Skeletal muscle tissue (tissue), 3 donors: ENCODE measurements at regions not wholly inside any gene's neighbourhood (a gene's known extent, or its start where the extent isn't known, plus 50 kb on each side); places are given as distances from the start of the nearest gene placed in this dataset.

Experiments
- H3K27ac ChIP-seq: one replicate; pipeline ENCODE4 v1.7.0; 2013; ENCODE audit warnings: mild to moderate bottlenecking, low read depth, low read length, inconsistent platforms
- H3K27me3 ChIP-seq, 3 donors: one replicate each; pipeline ENCODE4 v1.7.0; 2013; ENCODE audit warnings: low read length in 3 of 3; ENCODE audit not compliant: control insufficient read depth in 3 of 3, insufficient read depth in 3 of 3
- H3K36me3 ChIP-seq, 3 donors: one replicate each; pipeline ENCODE4 v1.7.0; 2013; ENCODE audit warnings: low read length in 3 of 3; ENCODE audit not compliant: control insufficient read depth in 3 of 3, insufficient read depth in 3 of 3
- H3K4me1 ChIP-seq, 3 donors: one replicate each; pipeline ENCODE4 v1.7.0; 2013; ENCODE audit warnings: low read length in 3 of 3, mild to moderate bottlenecking in 3 of 3; ENCODE audit not compliant: control insufficient read depth in 3 of 3, insufficient read depth in 3 of 3
- H3K4me3 ChIP-seq, 3 donors: one replicate each; pipeline ENCODE4 v1.7.0; 2013; ENCODE audit warnings: low read length in 3 of 3
- H3K9ac ChIP-seq, 3 donors: one replicate each; pipeline ENCODE4 v1.7.0; 2013; ENCODE audit warnings: low read length in 3 of 3, mild to moderate bottlenecking in 3 of 3, moderate library complexity in 2 of 3, low read depth in 1 of 3
- H3K9me3 ChIP-seq, 3 donors: one replicate each; pipeline ENCODE4 v1.7.0; 2013; ENCODE audit warnings: low read length in 3 of 3; ENCODE audit not compliant: control insufficient read depth in 3 of 3
- donor health status: Osteomylitis.

DNA sequence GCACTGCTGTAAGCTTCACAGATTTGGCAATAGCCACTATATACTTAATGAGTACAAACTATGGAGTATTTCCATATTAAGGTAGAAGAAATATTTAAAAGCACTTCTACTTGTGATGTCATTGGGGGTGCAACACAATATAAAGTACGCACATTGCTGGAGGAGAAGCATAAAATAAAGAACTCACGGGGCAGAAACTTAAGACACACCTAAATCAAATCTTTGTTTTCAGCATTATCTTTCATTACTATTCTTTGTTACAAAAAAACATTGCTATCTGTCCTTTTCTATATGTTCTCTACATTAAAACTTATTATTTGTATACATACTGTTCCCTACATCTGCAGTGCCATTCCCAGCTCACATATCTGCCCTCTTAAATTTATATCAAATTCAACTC, 93.3 kb upstream of the VPREB1 start:
- H3K9me3 ChIP-seq, result no peaks in the 10 kb centered on the region

DNA sequence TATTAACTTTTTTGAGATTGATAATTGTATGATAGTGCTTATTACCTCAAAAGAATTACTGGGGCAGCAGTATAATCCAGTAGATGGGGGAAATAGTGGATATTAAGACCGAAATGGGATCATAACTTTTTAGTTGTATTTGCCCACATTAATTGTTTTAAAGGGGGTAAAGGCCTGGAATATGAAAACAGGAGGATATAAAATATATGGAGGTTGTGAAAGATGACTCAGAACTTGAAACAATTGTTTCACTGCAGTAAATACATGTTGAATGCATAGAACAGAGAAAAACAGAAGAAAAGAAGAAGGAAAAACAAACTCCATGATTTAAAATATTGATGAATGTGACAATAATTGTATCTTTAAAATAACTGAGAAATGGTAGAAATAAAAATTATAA, 94.1 kb upstream of the VPREB1 start:
- Histone ChIP-seq H3K27ac (no peak overlapping the region), H3K9me3 (no peaks in the 10 kb centered on the region), H3K4me3 (no peak overlapping the region), H3K4me1 (no peaks in the 10 kb centered on the region), H3K9ac (no peak overlapping the region), H3K36me3 (no peaks in the 10 kb centered on the region), H3K27me3 (peaks cover 11 to 37% (median 17%) of the 10 kb centered on the region in 3 donors)

More for the DNA sequence above, 93.3 kb upstream of the VPREB1 start:
- Histone ChIP-seq H3K9ac (no peak overlapping the region), H3K36me3 (no peaks in the 10 kb centered on the region), H3K4me3 (no peak overlapping the region), H3K4me1 (no peaks in the 10 kb centered on the region), H3K27ac (no peak overlapping the region), H3K27me3 (peaks cover 8 to 35% (median 17%) of the 10 kb centered on the region in 3 donors)

DNA sequence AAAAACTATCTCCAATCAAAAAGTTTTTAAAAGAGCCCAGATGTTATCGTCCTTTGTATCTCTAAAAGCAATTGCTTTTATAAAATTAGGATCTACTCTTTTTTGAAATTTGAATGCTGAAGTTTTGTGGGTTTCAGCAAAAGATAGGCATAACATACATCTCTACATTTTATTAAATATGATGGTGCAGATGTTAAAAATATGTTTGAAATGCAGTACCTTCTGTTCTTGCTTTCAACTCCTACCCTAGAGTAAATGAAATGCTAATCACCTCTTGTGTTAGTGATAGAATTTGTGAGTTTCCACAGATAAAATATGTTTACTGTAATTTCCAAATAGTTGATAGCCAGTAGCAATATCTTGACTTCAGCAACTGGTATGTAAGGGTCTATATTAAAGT, 95.7 kb upstream of the VPREB1 start:
- no peak overlapping the region for H3K27ac ChIP-seq
- no peak overlapping the region for H3K4me3 ChIP-seq
- H3K9me3 ChIP-seq, result no peaks in the 10 kb centered on the region
- H3K36me3 ChIP-seq, result no peaks in the 10 kb centered on the region
- H3K4me1 ChIP-seq, result no peaks in the 10 kb centered on the region
- no peak overlapping the region for H3K9ac ChIP-seq
- peaks cover 11 to 36% (median 17%) of the 10 kb centered on the region in 3 donors for H3K27me3 ChIP-seq

DNA sequence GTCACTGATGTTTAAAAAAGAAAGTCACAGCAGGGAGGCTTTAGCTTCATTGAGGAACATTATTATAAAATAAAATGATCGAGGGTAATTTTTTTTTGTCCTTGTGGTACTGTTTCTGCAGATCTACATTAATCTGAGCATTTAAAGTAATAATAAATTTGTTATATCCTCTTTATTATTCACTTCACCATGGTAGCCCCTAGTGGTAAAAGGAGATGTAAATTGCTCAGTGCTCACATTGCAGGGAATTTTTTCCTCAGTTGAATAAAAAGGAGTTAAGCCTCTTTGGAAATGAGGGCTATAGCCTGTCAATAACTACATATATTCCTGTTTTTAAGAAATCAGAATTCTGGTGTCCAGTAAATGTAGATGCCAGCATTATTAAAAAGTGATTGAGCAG, 99.7 kb upstream of the VPREB1 start:
- Histone ChIP-seq H3K4me1 (no peaks in the 10 kb centered on the region), H3K4me3 (no peak overlapping the region), H3K27ac (no peak overlapping the region), H3K9me3 (no peaks in the 10 kb centered on the region), H3K9ac (no peak overlapping the region), H3K36me3 (no peaks in the 10 kb centered on the region), H3K27me3 (peaks cover 6 to 41% (median 28%) of the 10 kb centered on the region in 3 donors)

DNA sequence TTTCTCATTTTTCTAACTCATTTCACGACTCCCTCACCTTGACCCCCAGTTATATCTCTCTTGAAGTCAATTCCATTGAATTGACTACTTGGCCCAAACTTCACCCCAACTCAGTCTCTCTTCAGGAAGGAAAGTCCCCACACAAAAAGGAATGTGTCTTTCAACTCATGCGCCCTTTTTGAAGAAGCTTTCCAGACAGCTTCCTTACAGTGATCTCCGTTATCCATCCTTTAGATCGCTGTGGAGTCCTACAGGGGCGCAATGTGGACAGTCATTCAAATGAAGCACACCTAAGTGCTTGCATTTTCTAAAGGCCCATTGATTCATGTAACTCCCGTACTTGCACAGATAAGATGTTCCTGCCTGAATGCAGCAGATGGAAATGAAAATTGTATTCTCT, 101.1 kb upstream of the VPREB1 start:
- no peak overlapping the region for H3K4me3 ChIP-seq
- no peak overlapping the region for H3K27ac ChIP-seq
- no peak overlapping the region for H3K9ac ChIP-seq
- H3K27me3 ChIP-seq, result peaks cover 5 to 42% (median 24%) of the 10 kb centered on the region in 3 donors
- H3K4me1 ChIP-seq, result no peaks in the 10 kb centered on the region
- no peaks in the 10 kb centered on the region for H3K9me3 ChIP-seq
- no peaks in the 10 kb centered on the region for H3K36me3 ChIP-seq

DNA sequence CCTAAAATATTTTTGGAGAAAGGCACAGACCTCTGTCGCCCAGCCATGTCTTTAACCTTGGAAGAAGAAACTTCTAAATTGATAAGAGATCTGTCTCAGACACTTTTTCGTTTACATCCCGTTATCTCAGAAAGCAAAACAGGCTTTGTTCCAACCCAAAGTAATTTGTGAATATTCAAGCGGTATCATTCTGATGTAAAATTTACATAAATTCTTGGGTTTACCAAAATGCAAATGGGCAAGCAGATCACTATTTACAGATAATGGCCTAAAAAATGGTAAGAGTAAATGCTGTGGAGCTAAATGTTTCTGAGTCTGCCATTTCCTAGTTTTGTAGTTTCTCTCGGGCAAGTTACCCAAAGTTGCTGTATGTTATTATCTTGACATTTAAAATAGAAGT, 101.9 kb upstream of the VPREB1 start:
- no peaks in the 10 kb centered on the region for H3K4me1 ChIP-seq
- peaks cover 5 to 37% (median 21%) of the 10 kb centered on the region in 3 donors for H3K27me3 ChIP-seq
- no peak overlapping the region for H3K9ac ChIP-seq
- no peak overlapping the region for H3K4me3 ChIP-seq
- H3K36me3 ChIP-seq, result no peaks in the 10 kb centered on the region
- no peaks in the 10 kb centered on the region for H3K9me3 ChIP-seq
- H3K27ac ChIP-seq, result no peak overlapping the region

DNA sequence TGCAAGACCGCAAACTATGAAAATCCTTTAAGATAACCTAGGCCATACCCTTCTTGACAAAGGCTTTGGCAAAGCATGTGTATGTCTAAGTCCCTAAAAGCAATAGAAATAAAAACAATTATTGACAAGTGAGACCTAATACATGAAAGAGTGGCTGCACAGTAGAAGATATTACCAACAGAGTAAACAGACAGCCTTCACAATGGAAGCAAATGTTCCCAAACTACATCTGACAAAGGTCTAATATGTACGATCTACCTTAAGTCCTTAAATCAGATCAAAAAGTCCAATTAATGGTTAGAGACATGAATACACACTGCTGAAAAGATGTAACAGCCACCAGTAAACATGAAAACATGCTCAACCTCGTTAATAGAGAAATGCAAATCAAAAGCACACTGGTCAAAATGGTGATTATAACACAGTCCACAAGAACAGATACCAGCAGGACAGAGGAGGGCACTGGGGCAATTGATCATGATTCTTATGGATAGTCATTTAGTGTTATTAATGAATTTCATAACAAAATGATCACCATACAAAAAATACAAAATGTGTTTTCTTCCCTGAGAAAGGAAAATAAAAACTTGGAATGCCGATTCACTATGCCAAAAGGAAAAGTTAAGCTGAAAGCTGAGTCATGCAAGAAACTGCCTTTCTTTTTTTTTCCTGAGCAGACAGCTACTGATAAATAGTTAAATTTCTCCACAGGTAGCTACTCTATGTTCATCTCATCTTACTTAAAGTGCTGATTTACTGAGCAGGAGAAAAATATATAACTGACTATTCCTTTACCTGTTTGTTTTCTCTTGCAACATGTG, 102.6 kb upstream of the VPREB1 start:
- Histone ChIP-seq H3K36me3 (no peaks in the 10 kb centered on the region), H3K27me3 (peaks cover 5 to 33% (median 18%) of the 10 kb centered on the region in 3 donors), H3K9ac (no peak overlapping the region), H3K4me1 (no peaks in the 10 kb centered on the region), H3K4me3 (no peak overlapping the region), H3K27ac (no peak overlapping the region), H3K9me3 (no peaks in the 10 kb centered on the region)

DNA sequence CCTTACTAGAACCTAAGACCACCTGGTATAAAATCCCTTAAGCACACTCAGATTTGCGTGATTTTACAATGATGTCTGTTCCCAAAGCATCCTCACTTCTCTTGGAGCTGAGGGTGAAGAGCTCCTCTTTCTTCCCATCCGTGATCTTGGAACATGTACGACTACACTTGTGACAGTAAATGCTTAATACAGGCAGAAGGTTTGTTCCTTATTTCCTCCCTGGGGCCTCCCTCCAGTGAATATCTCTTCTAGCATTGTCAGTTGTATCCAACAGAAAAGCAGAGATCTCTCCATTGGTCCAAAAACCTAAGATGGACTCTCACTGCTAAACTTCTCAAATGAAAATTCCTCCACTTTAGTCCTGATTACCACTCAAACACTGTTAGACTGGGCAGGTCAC, 103.6 kb upstream of the VPREB1 start:
- H3K4me3 ChIP-seq, result no peak overlapping the region
- H3K27ac ChIP-seq, result no peak overlapping the region
- H3K27me3 ChIP-seq, result peaks cover 3 to 29% (median 13%) of the 10 kb centered on the region in 3 donors
- H3K9ac ChIP-seq, result no peak overlapping the region
- H3K9me3 ChIP-seq, result no peaks in the 10 kb centered on the region
- H3K4me1 ChIP-seq, result no peaks in the 10 kb centered on the region
- no peaks in the 10 kb centered on the region for H3K36me3 ChIP-seq

DNA sequence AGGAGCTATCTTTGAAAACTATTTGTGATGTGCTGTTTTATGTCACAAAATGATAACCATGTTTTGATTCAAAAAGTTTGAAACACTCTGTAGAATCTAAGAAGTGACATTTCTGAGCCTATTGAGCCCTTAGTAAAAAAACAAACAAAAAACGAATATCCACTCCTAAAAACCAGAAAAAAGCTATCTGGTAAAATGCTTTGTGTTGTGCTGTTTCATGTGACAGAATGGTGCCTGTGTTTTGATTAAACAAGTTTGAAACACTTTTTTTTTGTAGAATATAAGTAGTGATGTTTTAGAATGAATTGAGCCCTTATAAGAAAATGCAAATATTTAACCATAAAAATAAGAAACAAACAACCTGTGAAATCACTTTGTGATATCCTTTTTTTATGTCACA, 105.2 kb upstream of the VPREB1 start:
- Histone ChIP-seq H3K27ac (no peak overlapping the region), H3K9ac (no peak overlapping the region), H3K9me3 (no peaks in the 10 kb centered on the region), H3K36me3 (no peaks in the 10 kb centered on the region), H3K4me3 (no peak overlapping the region), H3K27me3 (peaks cover 0 to 24% (median 13%) of the 10 kb centered on the region in 3 donors), H3K4me1 (no peaks in the 10 kb centered on the region)

DNA sequence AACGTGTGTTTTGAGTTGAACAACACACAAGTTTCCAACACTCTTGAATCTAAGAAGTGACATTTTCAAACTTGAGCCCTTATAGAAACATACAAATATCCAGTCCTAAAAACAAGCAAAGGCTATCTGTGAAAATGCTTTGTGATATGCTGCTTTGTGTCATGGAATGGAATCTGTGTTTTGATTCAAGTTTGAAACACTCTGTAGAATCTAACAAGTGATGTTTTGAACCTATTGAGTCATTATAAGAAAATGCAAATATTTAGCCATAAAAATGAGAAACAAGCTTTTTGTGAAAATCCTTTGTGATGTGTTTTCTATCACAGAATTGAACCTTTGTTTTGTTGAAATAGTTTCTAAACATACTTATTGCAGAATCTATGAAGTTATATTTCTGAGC, 105.7 kb upstream of the VPREB1 start:
- no peaks in the 10 kb centered on the region for H3K4me1 ChIP-seq
- H3K27ac ChIP-seq, result no peak overlapping the region
- peaks cover 0 to 24% (median 13%) of the 10 kb centered on the region in 3 donors for H3K27me3 ChIP-seq

More for the DNA sequence above, 105.7 kb upstream of the VPREB1 start:
- Histone ChIP-seq H3K36me3 (no peaks in the 10 kb centered on the region), H3K9me3 (no peaks in the 10 kb centered on the region), H3K4me3 (no peak overlapping the region), H3K9ac (no peak overlapping the region)
